HG02973 (cell line): ENCODE measurements at regions not wholly inside any gene's neighbourhood (a gene's known extent, or its start where the extent isn't known, plus 50 kb on each side); places are given as distances from the start of the nearest gene placed in this dataset.
"Not testable (repeated sequence)": the region's sequence is repeated elsewhere in the genome, so short reads cannot be mapped to it uniquely, and the experiment has no call there.

Source experiments
- ATAC-seq: cut with Tn5 transposase; IDR thresholded peaks from one replicate; pipeline ENCODE4 v1.9.1; 2021; ENCODE audit warnings: moderate library complexity; ENCODE audit not compliant: unreplicated experiment

GRCh38 chr1:120240181-120240580 is 63.9 kb upstream of the SEC22B start:
- ATAC-seq = not testable (repeated sequence)

- ATAC-seq = not testable (repeated sequence)
Measured at GRCh38 chr1:120239351-120239750, 63.0 kb upstream of the SEC22B start.

- not testable (repeated sequence) for ATAC-seq
Measured at GRCh38 chr1:120238867-120239266, 62.5 kb upstream of the SEC22B start.

- ATAC-seq = not testable (repeated sequence)
Measured at GRCh38 chr1:120233661-120234018, 57.3 kb upstream of the SEC22B start.

GRCh38 chr1:120232834-120233660 is 56.7 kb upstream of the SEC22B start:
- not testable (repeated sequence) for ATAC-seq

- not testable (repeated sequence) for ATAC-seq
Measured at GRCh38 chr1:120229835-120230234, 53.5 kb upstream of the SEC22B start.
